Right lobe of liver (tissue), 6 donors: ENCODE measurements at regions not wholly inside any gene's neighbourhood (a gene's known extent, or its start where the extent isn't known, plus 50 kb on each side); places are given as distances from the start of the nearest gene placed in this dataset.

Experiments used
- ATAC-seq, 4 donors: fragments of 200-7000 bp; cut with Tn5 transposase; one replicate each; pipeline ENCODE4 v1.9.1; 2020; ENCODE audit warnings: mild to moderate bottlenecking in 4 of 4, moderate library complexity in 4 of 4
- DNase-seq, 3 donors: peaks; one replicate each; pipeline ENCODE4 v3.0.0-alpha.2; 2020
- H3K27ac ChIP-seq, 3 donors: fragments of 200-600 bp; one replicate each; pipeline ENCODE4 v1.8.0; 2022
- H3K27me3 ChIP-seq, 2 donors: fragments of 200-600 bp; one replicate each; pipeline ENCODE4 v1.8.0; 2022
- H3K36me3 ChIP-seq, 4 donors: fragments of 200-600 bp; sonication (generic) in 1 of 4; one replicate each; pipeline versions ENCODE4 v1.5.1 to v1.8.0; 2017 to 2022; ENCODE audit warnings: control low read depth in 1 of 4
- H3K4me1 ChIP-seq, 4 donors: fragments of 200-600 bp; sonication (generic) in 1 of 4; one replicate each; pipeline versions ENCODE4 v1.5.1 to v1.8.0; 2017 to 2022; ENCODE audit warnings: control low read depth in 1 of 4
- H3K4me3 ChIP-seq, 3 donors: fragments of 200-600 bp; one replicate each; pipeline ENCODE4 v1.8.0; 2022
- H3K9me3 ChIP-seq, 4 donors: fragments of 200-600 bp; sonication (generic) in 1 of 4; one replicate each; pipeline versions ENCODE4 v1.5.1 to v1.8.0; 2017 to 2022; ENCODE audit warnings: control low read depth in 1 of 4
- CTCF ChIP-seq, 4 donors: fragments of 200-600 bp in 3 of 4; fragments of 450-650 bp in 1 of 4; IDR thresholded peaks; one replicate each; pipeline versions ENCODE4 v1.5.1 to v1.8.0; 2016 to 2022; ENCODE audit warnings: antibody characterized with exemption in 4 of 4, mild to moderate bottlenecking in 2 of 4
- POLR2A ChIP-seq: fragments of 450-650 bp; IDR thresholded peaks from one replicate; pipeline ENCODE4 v1.6.1; 2017; ENCODE audit warnings: antibody characterized with exemption, mild to moderate bottlenecking
- WGBS: methylation state at CpG from one replicate; pipeline ENCODE4 v1.1.6; 2018; ENCODE audit warnings: low coverage, low lambda C conversion rate; ENCODE audit not compliant: insufficient coverage; ENCODE audit errors: missing lambda C conversion rate; 5-methylcytosine and 5-hydroxymethylcytosine counted together
- intact Hi-C, 2 donors: fragments of 100-400 bp; cut with DNase I; formaldehyde crosslinking; loops; one replicate each; pipeline versions ENCODE4 v1.11.2 to v1.14.1; 2022
- donor health status: DM: no; HTN: yes; CAD: no.
- donor health status: DM: no; HTN: no; CAD: no.
- donor health status: DM: no; HTN: no; CAD: no.
- donor health status: DM: no; HTN: yes; CAD: no.
- donor health status: DM: no; HTN: yes; CAD: no.

GRCh38 chr4:162234595-162234994 is 70.8 kb upstream of the FSTL5 start:
- intact Hi-C loops, result no loop called here
- Histone ChIP-seq H3K27me3 (no peaks in the 10 kb centered on the region), H3K36me3 (no peaks in the 10 kb centered on the region), H3K9me3 (no peaks in the 10 kb centered on the region), H3K4me1 (no peaks in the 10 kb centered on the region), H3K4me3 (no peak overlapping the region), H3K27ac (no peak overlapping the region)
- WGBS, result 23% methylated on average over 3 of the region's 3 CpGs
- DNase-seq (no peak), ATAC-seq (no peak)
- TF ChIP-seq CTCF (IDR thresholded peaks at IDR 0.05) (no peak), POLR2A (no peak)

- ATAC-seq (no peak), DNase-seq (no peak)
- TF ChIP-seq CTCF (IDR thresholded peaks at IDR 0.05) (no peak), POLR2A (no peak)
- Histone ChIP-seq H3K4me3 (no peak overlapping the region), H3K36me3 (no peaks in the 10 kb centered on the region), H3K27me3 (no peaks in the 10 kb centered on the region), H3K4me1 (no peaks in the 10 kb centered on the region), H3K27ac (no peak overlapping the region), H3K9me3 (no peaks in the 10 kb centered on the region)
- intact Hi-C loops, result no loop called here
Observed at GRCh38 chr4:162232349-162232748, 68.5 kb upstream of the FSTL5 start.

GRCh38 chr4:162229670-162230069 is 65.9 kb upstream of the FSTL5 start:
- DNase-seq (no peak), ATAC-seq (no peak)
- Histone ChIP-seq H3K27ac (no peak overlapping the region), H3K9me3 (no peaks in the 10 kb centered on the region), H3K36me3 (no peaks in the 10 kb centered on the region), H3K27me3 (no peaks in the 10 kb centered on the region), H3K4me1 (no peaks in the 10 kb centered on the region), H3K4me3 (no peak overlapping the region)
- no peak for TF ChIP-seq POLR2A
- no peak for TF ChIP-seq CTCF (IDR thresholded peaks at IDR 0.05)
- intact Hi-C loops, result no loop called here
- 46% methylated on average over 2 of the region's 2 CpGs for WGBS

GRCh38 chr4:162221148-162221547 is 57.3 kb upstream of the FSTL5 start:
- no peak overlapping the region for H3K4me3 ChIP-seq
- 68% methylated on average over 4 of the region's 4 CpGs for WGBS
- TF ChIP-seq CTCF (IDR thresholded peaks at IDR 0.05), result no peak
- no peak for TF ChIP-seq POLR2A

More at GRCh38 chr4:162221148-162221547, 57.3 kb upstream of the FSTL5 start:
- H3K9me3 ChIP-seq, result no peaks in the 10 kb centered on the region
- no peaks in the 10 kb centered on the region for H3K4me1 ChIP-seq
- no peaks in the 10 kb centered on the region for H3K36me3 ChIP-seq
- H3K27ac ChIP-seq, result no peak overlapping the region
- intact Hi-C loops, result no loop called here
- H3K27me3 ChIP-seq, result no peaks in the 10 kb centered on the region
- ATAC-seq (no peak), DNase-seq (no peak)
